Thyroid gland (tissue), 4 donors: ENCODE measurements at regions not wholly inside any gene's neighbourhood (a gene's known extent, or its start where the extent isn't known, plus 50 kb on each side); places are given as distances from the start of the nearest gene placed in this dataset.

Source experiments
- DNase-seq, 2 donors: peaks; one replicate each; pipeline ENCODE4 v3.0.0-alpha.2; 2019
- H3K27ac ChIP-seq, 3 donors: fragments of 200-600 bp; sonication (generic); 1 replicate in 2 of 3; 2 replicates in 1 of 3; pipeline ENCODE4 v1.5.1; 2016 to 2019; ENCODE audit warnings: mild to moderate bottlenecking in 1 of 3, moderate library complexity in 1 of 3
- H3K27me3 ChIP-seq: fragments of 200-600 bp; sonication (generic); one replicate; pipeline ENCODE4 v1.5.1; 2019
- H3K36me3 ChIP-seq, 2 donors: fragments of 200-600 bp; sonication (generic); one replicate each; pipeline ENCODE4 v1.5.1; 2016 to 2019
- H3K4me1 ChIP-seq, 2 donors: fragments of 200-600 bp; sonication (generic); one replicate each; pipeline ENCODE4 v1.5.1; 2017 to 2019
- H3K4me3 ChIP-seq, 3 donors: fragments of 200-600 bp; sonication (generic); replicated peaks in 1 of 3; 1 replicate in 2 of 3; 2 replicates in 1 of 3; pipeline ENCODE4 v1.5.1; 2016; ENCODE audit warnings: mild to moderate bottlenecking in 1 of 3
- H3K9me3 ChIP-seq: fragments of 200-600 bp; sonication (generic); one replicate; pipeline ENCODE4 v1.5.1; 2017
- CTCF ChIP-seq, 6 experiments: fragments of 200-600 bp in 3 of 6; fragments of 450-650 bp in 3 of 6; sonication (generic) in 3 of 6; IDR thresholded peaks; one replicate each; pipeline ENCODE4 v1.5.1; 2016 to 2019; ENCODE audit warnings: antibody characterized with exemption in 6 of 6, mild to moderate bottlenecking in 2 of 6, inconsistent platforms in 1 of 6, moderate library complexity in 1 of 6
- POLR2A ChIP-seq, 2 donors: fragments of 450-650 bp; IDR thresholded peaks; one replicate each; pipeline ENCODE4 v1.6.1; 2017; ENCODE audit warnings: antibody characterized with exemption in 2 of 2, mild to moderate bottlenecking in 2 of 2, moderate library complexity in 1 of 2
- WGBS, 2 donors: methylation state at CpG; one replicate each; pipeline ENCODE4 v1.1.5; 2017; 5-methylcytosine and 5-hydroxymethylcytosine counted together
- intact Hi-C: fragments of 100-400 bp; cut with DNase I; formaldehyde crosslinking; loops from one replicate; pipeline ENCODE4 v1.15.1; 2023

- no peaks in the 10 kb centered on the region for H3K36me3 ChIP-seq
- TF ChIP-seq POLR2A (IDR thresholded peaks at IDR 0.05), result no peak
- TF ChIP-seq CTCF (IDR thresholded peaks at IDR 0.05), result no peak
- intact Hi-C loops, result no loop called here
- no peak for DNase-seq
- H3K4me3 ChIP-seq, result no peak overlapping the region
- no peak overlapping the region for H3K27ac ChIP-seq
- no peaks in the 10 kb centered on the region for H3K4me1 ChIP-seq
- WGBS, 2 donors, result 88 to 90% methylated on average over 3 of the region's 3 CpGs
- no peaks in the 10 kb centered on the region for H3K27me3 ChIP-seq
- H3K9me3 ChIP-seq, result no peaks in the 10 kb centered on the region
Measured at GRCh38 chr4:124918559-124919122, 206.1 kb upstream of the ANKRD50 start.

- H3K4me3 ChIP-seq, result no peak overlapping the region
- no peak for DNase-seq
- H3K36me3 ChIP-seq, result no peaks in the 10 kb centered on the region
- no peak overlapping the region for H3K27ac ChIP-seq
- WGBS, 2 donors, result 87 to 90% methylated on average over 1 of the region's 1 CpG
- no peaks in the 10 kb centered on the region for H3K27me3 ChIP-seq
- intact Hi-C loops, result no loop called here
- TF ChIP-seq CTCF (IDR thresholded peaks at IDR 0.05) (no peak), POLR2A (IDR thresholded peaks at IDR 0.05) (no peak)
- H3K9me3 ChIP-seq, result no peaks in the 10 kb centered on the region
- H3K4me1 ChIP-seq, result no peaks in the 10 kb centered on the region
Measured at GRCh38 chr4:124915073-124915472, 202.5 kb upstream of the ANKRD50 start.

GRCh38 chr4:124913237-124913636 lies 200.7 kb upstream of the ANKRD50 start:
- TF ChIP-seq POLR2A (IDR thresholded peaks at IDR 0.05) (no peak), CTCF (IDR thresholded peaks at IDR 0.05) (no peak)
- DNase-seq, result no peak
- no peak overlapping the region for H3K27ac ChIP-seq
- WGBS, 2 donors, result 100% methylated on average over 1 of the region's 1 CpG; no CpG with 5 or more reads in 1 of the 2 donors
- H3K4me3 ChIP-seq, result no peak overlapping the region
- H3K36me3 ChIP-seq, result no peaks in the 10 kb centered on the region
- H3K9me3 ChIP-seq, result no peaks in the 10 kb centered on the region
- H3K27me3 ChIP-seq, result no peaks in the 10 kb centered on the region
- no peaks in the 10 kb centered on the region for H3K4me1 ChIP-seq
- intact Hi-C loops, result no loop called here

- no peaks in the 10 kb centered on the region for H3K36me3 ChIP-seq
- intact Hi-C loops, result no loop called here
Measured at GRCh38 chr4:124910327-124910726, 197.8 kb upstream of the ANKRD50 start.

GRCh38 chr4:124907881-124908280 lies 195.3 kb upstream of the ANKRD50 start:
- Histone ChIP-seq H3K36me3 (no peaks in the 10 kb centered on the region), H3K27me3 (no peaks in the 10 kb centered on the region), H3K27ac (no peak overlapping the region), H3K9me3 (no peaks in the 10 kb centered on the region), H3K4me1 (peaks cover 0 to 5% of the 10 kb centered on the region in 2 donors), H3K4me3 (no peak overlapping the region)
- intact Hi-C loops, result no loop called here
- TF ChIP-seq POLR2A (IDR thresholded peaks at IDR 0.05) (no peak), CTCF (IDR thresholded peaks at IDR 0.05) (no peak)
- WGBS, 2 donors, result 83 to 92% methylated on average over 3 of the region's 3 CpGs
- DNase-seq, result no peak

More at GRCh38 chr4:124910327-124910726, 197.8 kb upstream of the ANKRD50 start:
- H3K27me3 ChIP-seq, result no peaks in the 10 kb centered on the region
- H3K27ac ChIP-seq, result no peak overlapping the region
- no peak overlapping the region for H3K4me3 ChIP-seq
- no peak for DNase-seq
- no peaks in the 10 kb centered on the region for H3K4me1 ChIP-seq
- TF ChIP-seq CTCF (IDR thresholded peaks at IDR 0.05) (no peak), POLR2A (IDR thresholded peaks at IDR 0.05) (no peak)
- H3K9me3 ChIP-seq, result no peaks in the 10 kb centered on the region
